Testis (tissue), 2 donors: ENCODE measurements at regions not wholly inside any gene's neighbourhood (a gene's known extent, or its start where the extent isn't known, plus 50 kb on each side); places are given as distances from the start of the nearest gene placed in this dataset.

Source experiments
- POLR2A ChIP-seq: fragments of 450-650 bp; IDR thresholded peaks from one replicate; pipeline ENCODE4 v1.6.1; 2017; ENCODE audit warnings: antibody characterized with exemption, mild to moderate bottlenecking, moderate library complexity
- TF ChIP-seq, protein P1 (sequence below), 3 experiments: fragments of 450-650 bp in 2 of 3; fragments of 200-600 bp in 1 of 3; sonication (generic) in 1 of 3; IDR thresholded peaks; one replicate each; pipeline ENCODE4 v1.5.1; 2016 to 2019; ENCODE audit warnings: antibody characterized with exemption in 3 of 3, mild to moderate bottlenecking in 2 of 3, moderate library complexity in 1 of 3

- TF ChIP-seq, protein P1, sequence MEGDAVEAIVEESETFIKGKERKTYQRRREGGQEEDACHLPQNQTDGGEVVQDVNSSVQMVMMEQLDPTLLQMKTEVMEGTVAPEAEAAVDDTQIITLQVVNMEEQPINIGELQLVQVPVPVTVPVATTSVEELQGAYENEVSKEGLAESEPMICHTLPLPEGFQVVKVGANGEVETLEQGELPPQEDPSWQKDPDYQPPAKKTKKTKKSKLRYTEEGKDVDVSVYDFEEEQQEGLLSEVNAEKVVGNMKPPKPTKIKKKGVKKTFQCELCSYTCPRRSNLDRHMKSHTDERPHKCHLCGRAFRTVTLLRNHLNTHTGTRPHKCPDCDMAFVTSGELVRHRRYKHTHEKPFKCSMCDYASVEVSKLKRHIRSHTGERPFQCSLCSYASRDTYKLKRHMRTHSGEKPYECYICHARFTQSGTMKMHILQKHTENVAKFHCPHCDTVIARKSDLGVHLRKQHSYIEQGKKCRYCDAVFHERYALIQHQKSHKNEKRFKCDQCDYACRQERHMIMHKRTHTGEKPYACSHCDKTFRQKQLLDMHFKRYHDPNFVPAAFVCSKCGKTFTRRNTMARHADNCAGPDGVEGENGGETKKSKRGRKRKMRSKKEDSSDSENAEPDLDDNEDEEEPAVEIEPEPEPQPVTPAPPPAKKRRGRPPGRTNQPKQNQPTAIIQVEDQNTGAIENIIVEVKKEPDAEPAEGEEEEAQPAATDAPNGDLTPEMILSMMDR (IDR thresholded peaks at IDR 0.05): no peak
- TF ChIP-seq POLR2A: no peak
Observed at GRCh38 chr4:81337211-81337610, 122.2 kb upstream of the PRKG2 start.
